Ishikawa (cell line): ENCODE measurements at regions not wholly inside any gene's neighbourhood (a gene's known extent, or its start where the extent isn't known, plus 50 kb on each side); places are given as distances from the start of the nearest gene placed in this dataset.

Experiments used
- CEBPB ChIP-seq: IDR thresholded peaks from 2 replicates; pipeline ENCODE4 v1.6.1; 2012
- CREB1 ChIP-seq: IDR thresholded peaks from 2 replicates; pipeline ENCODE4 v1.6.1; 2012; ENCODE audit warnings: low read depth
- EGR1 ChIP-seq: IDR thresholded peaks from 2 replicates; pipeline ENCODE4 v1.6.1; 2012
- EP300 ChIP-seq: IDR thresholded peaks from 2 replicates; pipeline ENCODE4 v1.6.1; 2012; ENCODE audit warnings: borderline replicate concordance
- FOXM1 ChIP-seq: IDR thresholded peaks from 2 replicates; pipeline ENCODE4 v1.6.1; 2012; ENCODE audit warnings: low read depth, borderline replicate concordance
- NFIC ChIP-seq: IDR thresholded peaks from 2 replicates; pipeline ENCODE4 v1.6.1; 2012
- RAD21 ChIP-seq: IDR thresholded peaks from 2 replicates; pipeline ENCODE4 v1.6.1; 2012; ENCODE audit warnings: low read depth
- TAF1 ChIP-seq: IDR thresholded peaks from 2 replicates; pipeline ENCODE4 v1.6.1; 2012; ENCODE audit warnings: low read depth, mild to moderate bottlenecking
- TCF12 ChIP-seq: IDR thresholded peaks from 2 replicates; pipeline ENCODE4 v1.6.1; 2012; ENCODE audit warnings: low read depth
- TEAD4 ChIP-seq: IDR thresholded peaks from 2 replicates; pipeline ENCODE4 v1.6.1; 2012
- YY1 ChIP-seq: IDR thresholded peaks from 2 replicates; pipeline ENCODE4 v1.6.1; 2012; ENCODE audit warnings: low read depth
- ZBTB7A ChIP-seq: IDR thresholded peaks from 2 replicates; pipeline ENCODE4 v1.6.1; 2012; ENCODE audit warnings: low read depth
- TF ChIP-seq, protein P1 (sequence below): IDR thresholded peaks from 2 replicates; pipeline ENCODE4 v1.6.1; 2012
- TF ChIP-seq, protein P2 (sequence below): IDR thresholded peaks from 2 replicates; pipeline ENCODE4 v1.6.1; 2012; ENCODE audit warnings: low read depth, mild to moderate bottlenecking
- TF ChIP-seq, protein P3 (sequence below): IDR thresholded peaks from 2 replicates; pipeline ENCODE4 v1.6.1; 2012

- TF ChIP-seq, protein P1, sequence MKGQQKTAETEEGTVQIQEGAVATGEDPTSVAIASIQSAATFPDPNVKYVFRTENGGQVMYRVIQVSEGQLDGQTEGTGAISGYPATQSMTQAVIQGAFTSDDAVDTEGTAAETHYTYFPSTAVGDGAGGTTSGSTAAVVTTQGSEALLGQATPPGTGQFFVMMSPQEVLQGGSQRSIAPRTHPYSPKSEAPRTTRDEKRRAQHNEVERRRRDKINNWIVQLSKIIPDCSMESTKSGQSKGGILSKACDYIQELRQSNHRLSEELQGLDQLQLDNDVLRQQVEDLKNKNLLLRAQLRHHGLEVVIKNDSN = no peak
- TF ChIP-seq YY1 (no peak), TCF12 (no peak), ZBTB7A (no peak), EGR1 (no peak), FOXM1 (no peak), RAD21 (no peak), TAF1 (no peak), EP300 (no peak), TEAD4 (no peak), NFIC (no peak), CEBPB (no peak), CREB1 (no peak)
- TF ChIP-seq, protein P2, sequence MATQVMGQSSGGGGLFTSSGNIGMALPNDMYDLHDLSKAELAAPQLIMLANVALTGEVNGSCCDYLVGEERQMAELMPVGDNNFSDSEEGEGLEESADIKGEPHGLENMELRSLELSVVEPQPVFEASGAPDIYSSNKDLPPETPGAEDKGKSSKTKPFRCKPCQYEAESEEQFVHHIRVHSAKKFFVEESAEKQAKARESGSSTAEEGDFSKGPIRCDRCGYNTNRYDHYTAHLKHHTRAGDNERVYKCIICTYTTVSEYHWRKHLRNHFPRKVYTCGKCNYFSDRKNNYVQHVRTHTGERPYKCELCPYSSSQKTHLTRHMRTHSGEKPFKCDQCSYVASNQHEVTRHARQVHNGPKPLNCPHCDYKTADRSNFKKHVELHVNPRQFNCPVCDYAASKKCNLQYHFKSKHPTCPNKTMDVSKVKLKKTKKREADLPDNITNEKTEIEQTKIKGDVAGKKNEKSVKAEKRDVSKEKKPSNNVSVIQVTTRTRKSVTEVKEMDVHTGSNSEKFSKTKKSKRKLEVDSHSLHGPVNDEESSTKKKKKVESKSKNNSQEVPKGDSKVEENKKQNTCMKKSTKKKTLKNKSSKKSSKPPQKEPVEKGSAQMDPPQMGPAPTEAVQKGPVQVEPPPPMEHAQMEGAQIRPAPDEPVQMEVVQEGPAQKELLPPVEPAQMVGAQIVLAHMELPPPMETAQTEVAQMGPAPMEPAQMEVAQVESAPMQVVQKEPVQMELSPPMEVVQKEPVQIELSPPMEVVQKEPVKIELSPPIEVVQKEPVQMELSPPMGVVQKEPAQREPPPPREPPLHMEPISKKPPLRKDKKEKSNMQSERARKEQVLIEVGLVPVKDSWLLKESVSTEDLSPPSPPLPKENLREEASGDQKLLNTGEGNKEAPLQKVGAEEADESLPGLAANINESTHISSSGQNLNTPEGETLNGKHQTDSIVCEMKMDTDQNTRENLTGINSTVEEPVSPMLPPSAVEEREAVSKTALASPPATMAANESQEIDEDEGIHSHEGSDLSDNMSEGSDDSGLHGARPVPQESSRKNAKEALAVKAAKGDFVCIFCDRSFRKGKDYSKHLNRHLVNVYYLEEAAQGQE = no peak
- TF ChIP-seq, protein P3, sequence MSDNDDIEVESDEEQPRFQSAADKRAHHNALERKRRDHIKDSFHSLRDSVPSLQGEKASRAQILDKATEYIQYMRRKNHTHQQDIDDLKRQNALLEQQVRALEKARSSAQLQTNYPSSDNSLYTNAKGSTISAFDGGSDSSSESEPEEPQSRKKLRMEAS = no peak
Measured at GRCh38 chr2:128593518-128593878, 274.8 kb upstream of the HS6ST1 start.

DNA sequence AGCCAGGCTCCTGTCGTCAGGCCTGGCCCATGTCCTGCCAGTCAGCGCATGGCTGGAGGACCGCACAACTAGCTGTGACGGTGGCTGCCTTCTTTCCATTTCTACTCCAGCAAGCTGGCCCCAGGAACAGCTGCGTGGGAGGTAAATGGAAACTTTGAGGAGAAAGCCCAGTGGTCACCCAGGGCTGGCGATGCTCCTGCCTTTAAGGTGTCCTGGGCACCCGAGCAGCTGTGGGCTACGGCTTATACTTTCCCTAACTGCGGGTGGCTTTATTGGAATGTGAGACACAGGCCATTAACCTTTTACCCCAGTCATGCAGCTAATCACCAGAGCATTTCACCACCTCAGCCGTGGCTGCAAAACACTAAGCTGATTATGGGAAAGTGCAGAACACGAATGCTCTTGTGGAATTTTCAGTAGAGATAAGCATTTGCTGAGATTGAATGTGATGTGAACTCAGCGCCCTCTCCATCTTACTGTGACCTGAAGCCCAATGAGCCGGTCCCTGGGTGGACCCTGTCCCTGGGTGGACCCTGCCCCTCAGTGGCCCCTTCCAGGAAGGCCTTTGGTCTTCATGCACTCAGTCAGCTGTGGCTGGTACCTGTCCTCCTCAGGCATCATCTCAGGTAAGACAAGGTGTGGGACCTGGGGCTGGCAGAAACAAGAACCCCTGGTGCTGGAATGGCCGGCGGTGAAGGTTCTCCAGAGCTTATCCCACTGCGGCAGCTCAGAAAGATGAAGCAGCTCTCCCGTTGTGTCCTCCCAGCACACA is 275.4 kb upstream of the HS6ST1 start:
- TF ChIP-seq NFIC (peak; percentile 87; the same call in 1 of the 2 replicates), RAD21 (peak; percentile 9; the same call in 1 of the 2 replicates), EGR1 (peak; percentile 95), CREB1 (no peak), EP300 (peak; percentile 97), YY1 (peak; percentile 62; the same call in 1 of the 2 replicates), TCF12 (peak; percentile 98), TEAD4 (peak; percentile 94), FOXM1 (peak; percentile 95), TAF1 (0 out of 2 replicates have a peak, but pooled peaks have one; percentile 36), ZBTB7A (peak; percentile 86), CEBPB (peak; percentile 70; the same call in 1 of the 2 replicates)
- TF ChIP-seq, protein P3 = peak; percentile 63
- TF ChIP-seq, protein P1 = 0 out of 2 replicates have a peak, but pooled peaks have one; percentile 5
- TF ChIP-seq, protein P2 = no peak

DNA sequence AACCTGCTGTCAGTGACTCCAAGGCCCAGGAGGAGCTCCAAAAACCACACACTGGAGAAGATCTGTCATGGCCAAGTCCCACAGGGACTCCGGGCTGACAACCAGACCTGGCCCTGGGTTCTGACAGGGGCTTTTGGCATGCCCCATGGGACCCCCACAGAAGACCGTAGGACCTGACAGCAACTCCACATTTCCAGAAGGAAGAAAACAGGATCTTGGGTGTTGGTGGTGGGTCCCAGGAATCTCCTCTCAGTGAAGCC is 275.9 kb upstream of the HS6ST1 start:
- TF ChIP-seq TCF12 = no peak
- no peak for TF ChIP-seq EGR1
- TF ChIP-seq RAD21 = no peak
- no peak for TF ChIP-seq TEAD4
- TF ChIP-seq TAF1 = no peak
- no peak for TF ChIP-seq NFIC
- TF ChIP-seq YY1 = no peak
- no peak for TF ChIP-seq ZBTB7A
- no peak for TF ChIP-seq FOXM1

DNA sequence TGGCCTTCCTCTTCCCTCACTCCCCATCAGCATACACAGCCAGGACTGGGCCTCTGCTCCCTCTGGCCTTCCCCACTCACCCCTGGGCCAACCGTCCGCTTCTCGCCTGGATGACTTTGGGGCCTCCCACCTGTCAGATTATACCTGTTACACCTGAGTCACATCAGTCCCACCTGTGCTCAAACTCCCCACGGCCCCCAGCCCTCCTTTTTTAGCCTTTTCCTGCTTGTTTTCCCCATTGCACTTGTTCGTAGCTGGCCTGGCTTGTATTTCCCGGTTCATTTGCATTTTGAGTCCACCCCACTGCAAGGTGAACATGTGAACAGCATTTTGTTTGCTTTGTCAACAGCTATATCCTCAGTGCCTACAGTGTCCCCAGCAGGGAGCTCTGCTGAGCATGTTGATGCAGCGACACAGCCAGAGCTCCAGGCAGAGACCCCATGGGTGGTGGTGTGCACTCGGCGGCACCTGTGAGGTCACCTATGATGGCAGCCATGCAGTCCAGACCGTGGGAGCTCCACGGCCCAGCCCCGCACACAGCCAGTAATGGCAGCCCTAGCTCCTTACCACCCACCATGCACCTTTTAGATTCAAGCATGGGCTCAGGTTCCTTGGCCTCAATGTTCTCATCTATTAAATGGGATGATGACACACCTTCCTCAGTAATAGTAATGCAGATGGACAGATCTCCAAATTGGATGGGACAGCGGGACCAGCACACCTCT is 276.4 kb upstream of the HS6ST1 start:
- no peak for TF ChIP-seq ZBTB7A
- 0 out of 2 replicates have a peak, but pooled peaks have one; percentile 5 for TF ChIP-seq NFIC
- peak; percentile 40; the same call in 1 of the 2 replicates for TF ChIP-seq YY1
- TF ChIP-seq, protein P1 = no peak
- TF ChIP-seq CEBPB = no peak
- no peak for TF ChIP-seq CREB1
- peak; percentile 55; the same call in 1 of the 2 replicates for TF ChIP-seq EP300
- TF ChIP-seq, protein P2 = no peak
- 0 out of 2 replicates have a peak, but pooled peaks have one; percentile 66 for TF ChIP-seq TCF12
- TF ChIP-seq FOXM1 = no peak
- no peak for TF ChIP-seq TEAD4
- TF ChIP-seq EGR1 = no peak
- TF ChIP-seq TAF1 = no peak
- TF ChIP-seq RAD21 = no peak
- TF ChIP-seq, protein P3 = peak; percentile 43
